ENCODE measurements at regions not wholly inside any gene's neighbourhood (a gene's known extent, or its start where the extent isn't known, plus 50 kb on each side); places are given as distances from the start of the nearest gene placed in this dataset.

- Histone ChIP-seq H3K18ac (ENCODE audit: low read depth, low read length) (no peak overlapping the region), H3K4ac (ENCODE audit: low read depth, low read length) (no peak overlapping the region), H2AFZ (replicated peaks; ENCODE audit: low read length, poor library complexity) (no peak overlapping the region), H2BK120ac (ENCODE audit: low read depth, low read length) (no peak overlapping the region), H4K91ac (ENCODE audit: insufficient read depth, low read depth, low read length) (no peak overlapping the region), H3K36me3 (ENCODE audit: control insufficient read depth, insufficient read depth, low read length) (no peaks in the 10 kb centered on the region), H4K8ac (ENCODE audit: low read depth in 2 of 2, low read length in 2 of 2) (no peak overlapping the region), H3K9me1 (ENCODE audit: insufficient read depth, low read length) (no peaks in the 10 kb centered on the region), H3K79me1 (ENCODE audit: low read depth in 1 of 2, low read length in 2 of 2) (no peaks in the 10 kb centered on the region), H2BK15ac (ENCODE audit: low read depth, low read length) (no peak overlapping the region), H2BK5ac (ENCODE audit: low read depth, low read length, poor library complexity, severe bottlenecking) (no peak overlapping the region), H3K4me2 (ENCODE audit: low read depth, low read length) (no peak overlapping the region), H2AK9ac (replicated peaks; ENCODE audit: low read depth, low read length, poor library complexity) (no peak overlapping the region), H3K27me3 (ENCODE audit: control insufficient read depth, insufficient read depth, low read length) (no peaks in the 10 kb centered on the region), H4K5ac (ENCODE audit: low read depth, low read length) (no peak overlapping the region), H2BK20ac (ENCODE audit: low read depth, low read length) (no peak overlapping the region), H3K9me3 (ENCODE audit: control insufficient read depth, insufficient read depth, low read length) (no peaks in the 10 kb centered on the region), H3K4me3 (ENCODE audit: insufficient read depth, low read depth, low read length) (no peak overlapping the region), H3K14ac (replicated peaks; ENCODE audit: low read depth, low read length) (no peak overlapping the region), H3K23ac (ENCODE audit: low read depth, low read length) (no peak overlapping the region), H3K9ac (ENCODE audit: low read depth, low read length) (no peak overlapping the region), H3K4me1 (ENCODE audit: control insufficient read depth, insufficient read depth, low read length) (no peaks in the 10 kb centered on the region), H3K27ac (ENCODE audit: insufficient read depth, low read length) (no peak overlapping the region), H2AK5ac (ENCODE audit: low read depth, low read length) (no peak overlapping the region), H3K56ac (ENCODE audit: extremely low read depth, insufficient read depth, low read length) (no peak overlapping the region), H4K20me1 (ENCODE audit: insufficient read depth, low read length) (no peaks in the 10 kb centered on the region)
- in situ Hi-C loops (cut with MboI; ENCODE audit: low sequenced_read_pairs): no loop called here
- ATAC-seq (ENCODE audit: low read depth): no peak
- intact Hi-C loops (cut with micrococcal nuclease): no loop called here
- TF ChIP-seq CEBPB (IDR thresholded peaks at IDR 0.05; ENCODE audit: low read depth, low read length): no peak
- no peak for TF ChIP-seq CTCF (conservative IDR thresholded peaks at IDR 0.05; ENCODE audit: low read depth, low read length)
- TF ChIP-seq BHLHE40 (IDR thresholded peaks at IDR 0.05; ENCODE audit: low read depth, low read length): no peak
- TF ChIP-seq MAZ (IDR thresholded peaks at IDR 0.05; ENCODE audit: borderline replicate concordance, low read depth, low read length): no peak
- TF ChIP-seq SMC3 (IDR thresholded peaks at IDR 0.05; ENCODE audit: low read depth, low read length): no peak
- TF ChIP-seq ELK1 (IDR thresholded peaks at IDR 0.05; ENCODE audit: borderline replicate concordance, low read depth, low read length): no peak
- TF ChIP-seq MAFK (IDR thresholded peaks at IDR 0.05; ENCODE audit: low read depth, low read length): no peak
- TF ChIP-seq CHD1 (IDR thresholded peaks at IDR 0.05; ENCODE audit: low read depth, low read length): no peak
- no peak for TF ChIP-seq RCOR1 (IDR thresholded peaks at IDR 0.05; ENCODE audit: insufficient replicate concordance, low read length)
- TF ChIP-seq RFX5 (IDR thresholded peaks at IDR 0.05; ENCODE audit: low read depth, low read length): no peak
- TF ChIP-seq USF2 (IDR thresholded peaks at IDR 0.05; ENCODE audit: low read depth, low read length): no peak
- no peak for TF ChIP-seq FOS (IDR thresholded peaks at IDR 0.05; ENCODE audit: low read depth, low read length)
- no peak for TF ChIP-seq MXI1 (IDR thresholded peaks at IDR 0.05; ENCODE audit: borderline replicate concordance, low read depth, low read length)
- TF ChIP-seq NFE2L2 (IDR thresholded peaks at IDR 0.05; ENCODE audit: low read depth, low read length): no peak
- TF ChIP-seq RAD21 (IDR thresholded peaks at IDR 0.05; ENCODE audit: low read length): no peak
- TF ChIP-seq POLR2A (IDR thresholded peaks at IDR 0.05; ENCODE audit: low read depth, low read length): no peak
- no peak for DNase-seq
- ChIA-PET CTCF (no interaction called here), POLR2A (ENCODE audit: unreplicated experiment) (no interaction called here)
- BruUV-seq (replicated peaks): no TSS peak
- dilution Hi-C loops (cut with HindIII; ENCODE audit: low sequenced_read_pairs, unreplicated experiment): no loop called here
- no CpG with 5 or more reads among the region's 30 CpGs for WGBS, 2 experiments (ENCODE audit: extremely low coverage in 2 of 2, insufficient read length in 1 of 2)
Observed at GRCh38 chr3:87375231-87375682, 98.9 kb upstream of the POU1F1 start.

Measured in IMR-90 (cell line).